ENCODE measurements at regions not wholly inside any gene's neighbourhood (a gene's known extent, or its start where the extent isn't known, plus 50 kb on each side); places are given as distances from the start of the nearest gene placed in this dataset.

DNA sequence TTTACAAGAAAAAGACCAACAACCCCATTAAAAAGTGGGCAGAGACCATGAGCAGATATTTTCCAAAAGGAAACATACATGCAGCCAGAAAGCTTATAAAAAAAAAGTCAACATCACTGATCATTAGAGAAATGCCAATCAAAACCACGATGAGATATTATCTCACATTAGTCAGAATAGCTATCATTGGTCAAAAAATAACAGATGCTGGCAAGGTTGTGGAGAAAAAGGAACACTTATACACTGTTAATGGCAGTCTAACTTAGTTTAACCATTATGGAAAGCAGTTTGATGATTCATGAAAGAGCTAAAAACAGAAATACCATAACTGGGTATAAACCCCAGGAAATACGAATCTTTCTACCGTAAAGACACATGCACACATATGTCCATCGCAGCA, 76.3 kb downstream of the SUCNR1 start:
- ATAC-seq (no peak), FAIRE-seq (no peak)

DNA sequence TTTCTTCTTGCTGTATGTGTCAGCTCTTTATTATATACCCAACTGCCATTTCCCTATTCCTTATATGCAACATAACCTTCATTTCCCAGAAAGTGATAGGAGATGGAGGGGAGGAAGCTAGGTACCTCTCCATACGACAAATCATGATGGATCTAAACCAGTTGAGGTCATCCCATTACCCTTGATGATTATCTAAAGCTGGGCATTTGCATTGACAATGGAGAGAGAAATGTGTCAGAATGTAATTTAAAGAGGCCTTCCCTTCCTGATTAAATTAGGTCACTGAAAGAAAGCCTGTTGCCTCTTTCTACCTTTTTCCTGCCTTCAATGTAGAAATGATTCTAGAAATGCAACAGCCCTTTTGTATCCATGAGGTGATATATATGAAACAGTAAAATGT, 81.9 kb downstream of the SUCNR1 start:
- Histone ChIP-seq H3K4me1 (no peaks in the 10 kb centered on the region), H3K4me3 (no peak overlapping the region), H3K27ac (no peak overlapping the region), H3K36me3 (no peaks in the 10 kb centered on the region), H3K27me3 (no peaks in the 10 kb centered on the region), H3K9me3 (no peaks in the 10 kb centered on the region)
- no peak for DNase-seq
- no peak for ATAC-seq
- intact Hi-C loops (cut with DNase I) = no loop called here
- FAIRE-seq = no peak
- 70 to 78% methylated on average over 1 of the region's 1 CpG for WGBS, 2 donors
- TF ChIP-seq, protein P1, sequence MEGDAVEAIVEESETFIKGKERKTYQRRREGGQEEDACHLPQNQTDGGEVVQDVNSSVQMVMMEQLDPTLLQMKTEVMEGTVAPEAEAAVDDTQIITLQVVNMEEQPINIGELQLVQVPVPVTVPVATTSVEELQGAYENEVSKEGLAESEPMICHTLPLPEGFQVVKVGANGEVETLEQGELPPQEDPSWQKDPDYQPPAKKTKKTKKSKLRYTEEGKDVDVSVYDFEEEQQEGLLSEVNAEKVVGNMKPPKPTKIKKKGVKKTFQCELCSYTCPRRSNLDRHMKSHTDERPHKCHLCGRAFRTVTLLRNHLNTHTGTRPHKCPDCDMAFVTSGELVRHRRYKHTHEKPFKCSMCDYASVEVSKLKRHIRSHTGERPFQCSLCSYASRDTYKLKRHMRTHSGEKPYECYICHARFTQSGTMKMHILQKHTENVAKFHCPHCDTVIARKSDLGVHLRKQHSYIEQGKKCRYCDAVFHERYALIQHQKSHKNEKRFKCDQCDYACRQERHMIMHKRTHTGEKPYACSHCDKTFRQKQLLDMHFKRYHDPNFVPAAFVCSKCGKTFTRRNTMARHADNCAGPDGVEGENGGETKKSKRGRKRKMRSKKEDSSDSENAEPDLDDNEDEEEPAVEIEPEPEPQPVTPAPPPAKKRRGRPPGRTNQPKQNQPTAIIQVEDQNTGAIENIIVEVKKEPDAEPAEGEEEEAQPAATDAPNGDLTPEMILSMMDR (IDR thresholded peaks at IDR 0.05) = no peak

More for the DNA sequence above, 76.3 kb downstream of the SUCNR1 start:
- 80 to 81% methylated on average over 4 of the region's 4 CpGs for WGBS, 2 donors
- Histone ChIP-seq H3K4me3 (no peak overlapping the region), H3K4me1 (no peaks in the 10 kb centered on the region), H3K9me3 (no peaks in the 10 kb centered on the region), H3K27me3 (no peaks in the 10 kb centered on the region), H3K36me3 (no peaks in the 10 kb centered on the region), H3K27ac (no peak overlapping the region)
- intact Hi-C loops (cut with DNase I) = no loop called here
- TF ChIP-seq, protein P1 (IDR thresholded peaks at IDR 0.05) = no peak
- no peak for DNase-seq

DNA sequence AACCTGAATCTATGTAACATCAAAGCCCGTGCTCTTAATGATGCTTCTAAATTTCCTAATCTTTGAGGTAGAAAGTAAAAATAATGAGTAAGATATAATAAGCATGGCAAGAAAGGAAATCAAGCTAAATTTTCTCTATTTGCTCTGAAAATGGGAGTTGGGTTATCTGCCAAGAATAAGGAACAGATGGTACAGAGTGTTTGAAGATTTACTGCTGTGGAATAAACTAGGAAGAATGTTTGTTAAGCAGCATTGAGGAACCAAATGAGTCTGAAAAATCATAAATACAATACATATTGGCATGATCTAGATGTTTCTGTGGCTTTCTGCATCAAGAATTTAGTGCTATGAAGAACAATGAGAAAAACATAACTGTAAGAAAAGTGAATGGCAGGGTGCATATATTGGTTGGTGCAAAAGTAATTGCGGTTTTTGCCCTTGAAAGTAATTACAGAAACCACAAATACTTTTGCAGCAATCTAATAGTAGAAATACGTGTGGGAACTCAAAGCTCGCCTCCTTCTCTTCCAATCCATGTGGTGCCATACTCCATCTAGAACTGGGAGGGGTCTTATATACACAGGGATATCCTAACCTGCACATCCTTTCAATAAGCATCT, 87.6 kb downstream of the SUCNR1 start:
- Histone ChIP-seq H3K36me3 (no peaks in the 10 kb centered on the region), H3K4me3 (no peak overlapping the region), H3K27me3 (no peaks in the 10 kb centered on the region), H3K27ac (no peak overlapping the region), H3K9me3 (no peaks in the 10 kb centered on the region), H3K4me1 (no peaks in the 10 kb centered on the region)
- no peak for FAIRE-seq
- intact Hi-C loops (cut with DNase I) = no loop called here
- DNase-seq = no peak
- no peak for ATAC-seq
- 56 to 74% methylated on average over 4 of the region's 4 CpGs for WGBS, 2 donors
- TF ChIP-seq, protein P1 (IDR thresholded peaks at IDR 0.05) = no peak

DNA sequence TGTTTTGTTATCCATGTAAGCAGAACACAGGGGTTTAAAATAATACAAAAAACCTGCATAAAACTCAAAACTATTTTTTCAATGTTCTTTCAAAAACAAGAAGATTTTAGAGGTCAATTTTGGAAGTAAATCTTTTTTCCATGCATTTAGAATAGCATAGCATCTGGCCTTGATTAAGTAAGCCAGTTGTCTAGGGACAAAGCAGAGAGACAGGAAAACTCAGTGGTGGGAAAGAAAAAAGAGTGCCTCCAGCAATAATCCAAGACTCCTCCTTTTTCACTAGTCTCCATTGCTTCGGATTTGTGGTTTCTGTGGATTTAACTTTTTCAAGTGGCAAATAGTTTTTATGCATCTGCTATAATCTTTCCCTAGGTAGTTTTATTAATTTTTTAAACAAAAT, 88.9 kb downstream of the SUCNR1 start:
- no peak for FAIRE-seq
- Histone ChIP-seq H3K9me3 (no peaks in the 10 kb centered on the region), H3K27me3 (no peaks in the 10 kb centered on the region), H3K4me1 (no peaks in the 10 kb centered on the region), H3K27ac (no peak overlapping the region), H3K4me3 (no peak overlapping the region), H3K36me3 (no peaks in the 10 kb centered on the region)
- 67 to 74% methylated on average over 1 of the region's 1 CpG for WGBS, 2 donors
- no peak for DNase-seq
- intact Hi-C loops (cut with DNase I) = no loop called here
- TF ChIP-seq, protein P1 (IDR thresholded peaks at IDR 0.05) = no peak
- ATAC-seq = no peak

DNA sequence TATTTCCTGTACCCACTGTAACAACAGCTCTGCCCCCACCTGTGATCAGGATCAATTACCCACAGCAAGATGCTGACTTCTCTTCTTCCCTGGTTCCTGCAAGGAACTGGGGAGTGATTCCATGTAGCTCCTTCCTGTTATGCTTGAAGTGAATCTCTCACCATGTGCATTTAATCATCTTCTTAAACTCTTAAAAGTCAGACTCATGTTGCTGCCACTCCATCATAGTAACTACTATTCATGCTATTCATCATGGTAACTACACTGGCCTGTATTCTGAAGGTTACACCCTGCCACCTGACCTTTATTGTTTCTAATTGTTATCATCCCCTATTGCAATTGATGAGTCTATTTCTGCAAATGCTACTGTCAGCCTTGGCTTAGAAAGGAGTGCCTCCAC, 89.5 kb downstream of the SUCNR1 start:
- no peaks in the 10 kb centered on the region for H3K9me3 ChIP-seq
- FAIRE-seq (no peak), DNase-seq (no peak), ATAC-seq (no peak)
- intact Hi-C loops (cut with DNase I) = no loop called here
- H3K27ac ChIP-seq = no peak overlapping the region
- H3K27me3 ChIP-seq = no peaks in the 10 kb centered on the region
- H3K4me1 ChIP-seq = no peaks in the 10 kb centered on the region
- TF ChIP-seq, protein P1 (IDR thresholded peaks at IDR 0.05) = no peak
- H3K4me3 ChIP-seq = no peak overlapping the region
- no peaks in the 10 kb centered on the region for H3K36me3 ChIP-seq
